ENCODE measurements at regions not wholly inside any gene's neighbourhood (a gene's known extent, or its start where the extent isn't known, plus 50 kb on each side); places are given as distances from the start of the nearest gene placed in this dataset.

- no peak for DNase-seq
Measured at GRCh38 chr2:66982766-66983165, 414.4 kb upstream of the ETAA1 start.

DNA sequence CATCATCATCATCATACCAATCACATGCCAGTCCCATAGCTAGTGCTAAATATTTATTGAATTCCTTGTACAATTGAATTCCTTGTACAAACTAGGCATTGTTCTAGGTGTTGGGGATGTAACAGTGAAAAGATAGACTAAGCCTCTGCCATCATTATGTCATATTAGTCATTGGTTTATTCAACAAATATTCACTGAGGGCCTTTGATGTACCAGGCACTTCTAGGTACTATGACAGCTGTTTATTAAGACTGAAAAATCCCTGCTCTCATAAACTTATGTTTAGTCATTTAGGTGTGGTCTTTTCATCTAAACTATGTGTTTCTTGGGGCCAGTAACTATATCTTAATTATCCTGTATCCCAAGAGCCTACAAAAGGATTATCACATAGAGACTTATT is 412.3 kb upstream of the ETAA1 start:
- DNase-seq: no peak

DNA sequence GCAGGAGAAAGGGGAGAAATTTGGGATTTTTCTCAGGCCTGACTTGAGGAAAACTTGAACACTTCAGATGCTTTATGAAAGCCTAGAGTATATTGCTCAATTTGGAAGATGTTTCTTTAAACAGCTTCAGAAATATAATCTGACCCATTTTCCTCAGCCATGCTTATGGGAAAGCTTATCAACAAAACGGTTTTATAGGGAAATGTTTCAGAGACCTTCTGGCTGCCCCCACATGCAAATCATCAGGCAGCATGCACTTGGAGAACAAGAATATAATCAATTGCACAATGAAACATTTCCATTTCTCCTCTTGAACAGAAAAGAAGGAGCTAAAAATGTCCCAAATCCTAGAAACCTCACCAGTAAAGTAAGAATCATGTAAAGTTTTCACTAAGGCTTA is 411.2 kb upstream of the ETAA1 start:
- peak; percentile 33 for DNase-seq

DNA sequence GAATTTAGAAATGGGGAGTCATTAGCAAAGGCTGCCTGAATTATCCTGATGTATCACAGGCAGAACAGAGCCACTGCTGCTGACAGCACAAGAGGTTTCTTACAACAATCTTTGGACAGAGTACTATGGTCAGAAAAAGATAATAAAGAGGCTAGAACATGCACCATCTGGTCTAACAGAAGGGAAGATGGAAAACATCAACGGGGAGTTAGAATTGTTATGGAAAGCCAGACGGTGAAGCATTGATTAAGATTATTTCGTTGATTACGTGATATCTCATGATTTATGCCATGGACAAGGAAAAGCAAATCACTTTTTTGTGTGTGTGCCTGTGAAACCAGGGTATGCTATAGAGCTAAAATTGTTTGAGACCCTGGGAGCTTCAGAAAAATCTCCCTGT is 409.4 kb upstream of the ETAA1 start:
- DNase-seq: no peak

DNA sequence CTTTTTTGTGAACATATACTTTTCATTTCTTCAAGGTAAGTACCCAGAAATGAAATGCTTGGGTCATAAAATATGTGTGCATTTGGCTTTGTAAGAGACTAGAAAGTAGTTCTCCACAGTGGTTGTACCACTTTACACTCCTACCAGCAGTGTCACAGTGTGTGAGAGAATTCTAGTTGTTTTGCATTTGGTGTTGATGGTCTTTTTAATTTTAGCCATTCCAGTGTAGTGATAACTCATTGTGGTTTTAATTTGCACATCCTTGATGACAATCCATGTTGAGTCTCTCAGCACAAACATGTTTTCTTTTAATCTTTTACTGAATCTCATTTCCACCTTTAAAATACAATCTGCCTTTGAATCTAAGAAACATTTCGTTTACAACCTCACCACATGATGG is 402.5 kb upstream of the ETAA1 start:
- DNase-seq: no peak

DNA sequence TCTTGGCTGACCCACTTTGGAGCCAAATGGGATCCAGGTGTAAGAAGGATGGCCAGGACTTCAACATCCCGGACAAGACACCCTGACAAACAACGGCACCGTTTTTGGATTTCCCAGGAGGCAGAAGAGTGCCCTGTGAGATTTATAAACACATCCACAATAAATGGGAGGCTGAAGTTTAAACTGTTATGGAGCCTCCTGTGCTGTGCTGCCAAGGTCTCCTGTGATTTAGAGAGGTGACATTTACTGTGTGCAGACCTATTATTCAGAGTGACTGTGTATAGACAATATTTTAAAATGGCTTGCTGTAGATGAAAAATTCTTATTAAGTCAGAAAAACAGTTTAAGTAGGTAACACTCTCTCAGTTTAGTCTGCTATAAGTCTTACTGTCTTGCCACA is 401.5 kb upstream of the ETAA1 start:
- DNase-seq: no peak

- no peak for DNase-seq
Measured at GRCh38 chr2:67002618-67003371, 394.3 kb upstream of the ETAA1 start.

DNA sequence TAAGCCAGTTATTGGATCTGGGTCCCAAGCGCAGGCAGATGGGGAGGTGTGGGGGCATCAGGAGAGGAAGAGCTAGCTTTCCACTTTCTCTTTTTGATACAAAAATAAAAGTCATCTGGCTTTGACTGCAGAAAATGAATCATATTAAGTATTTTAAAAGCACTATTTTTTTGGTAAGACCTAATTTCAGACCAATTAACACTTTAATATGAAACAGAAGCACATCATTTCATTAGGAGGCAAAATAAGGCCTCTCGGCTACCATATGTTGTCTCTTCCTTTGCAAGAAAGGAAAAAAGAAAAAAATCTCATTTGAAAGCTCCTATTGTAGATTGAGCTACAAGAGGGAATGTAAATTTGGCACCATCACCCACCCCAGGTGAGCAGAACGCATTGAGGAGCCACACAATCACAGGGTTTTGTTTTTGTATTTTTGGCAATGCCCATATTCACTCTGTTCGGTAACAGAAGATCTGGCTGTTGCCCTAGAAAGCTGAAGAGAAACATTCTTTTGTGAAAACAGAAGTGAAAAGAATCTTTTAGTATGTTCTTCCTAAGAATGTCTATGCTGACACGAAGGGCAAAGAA is 390.7 kb upstream of the ETAA1 start:
- no peak for DNase-seq

- DNase-seq: peak; percentile 91
Measured at GRCh38 chr2:67008155-67008554, 389.0 kb upstream of the ETAA1 start.

DNA sequence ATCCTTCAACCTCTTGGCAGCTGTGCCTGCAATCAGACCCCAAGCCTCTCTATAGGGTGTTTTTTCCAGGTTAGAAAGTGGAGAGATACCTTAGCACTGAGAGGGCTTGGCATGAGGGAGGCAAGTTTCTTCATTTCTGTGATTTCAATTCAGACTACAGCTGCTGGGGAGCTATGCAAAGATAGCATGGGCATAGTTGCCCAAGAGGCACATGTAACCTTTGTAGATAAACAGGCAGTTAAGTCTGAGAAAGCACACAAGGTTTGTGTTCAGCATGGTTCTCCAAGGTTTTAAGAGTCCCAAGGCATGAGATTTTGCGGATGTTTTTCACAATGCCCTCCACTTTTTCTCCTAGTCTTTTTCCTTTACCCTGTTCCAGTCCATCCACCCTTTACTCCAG is 385.0 kb upstream of the ETAA1 start:
- DNase-seq: no peak

DNA sequence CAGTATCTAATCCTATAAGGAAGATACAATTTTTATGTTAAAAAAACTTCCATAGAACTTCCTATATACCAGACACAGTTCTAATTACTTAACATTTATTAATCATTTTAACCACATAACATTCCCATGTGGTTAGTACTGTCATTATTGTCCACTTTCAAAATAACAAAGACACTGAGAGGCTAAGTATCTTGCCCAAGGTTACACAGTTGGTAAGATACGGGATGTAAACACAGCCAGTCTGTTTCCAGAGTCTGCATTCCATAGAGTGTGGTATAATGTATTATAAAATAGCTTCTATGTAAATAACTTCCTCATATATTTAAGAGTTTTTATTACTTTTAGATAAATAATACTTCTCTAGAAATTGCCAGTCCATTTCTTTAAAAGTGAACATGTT is 383.3 kb upstream of the ETAA1 start:
- DNase-seq: no peak

DNA sequence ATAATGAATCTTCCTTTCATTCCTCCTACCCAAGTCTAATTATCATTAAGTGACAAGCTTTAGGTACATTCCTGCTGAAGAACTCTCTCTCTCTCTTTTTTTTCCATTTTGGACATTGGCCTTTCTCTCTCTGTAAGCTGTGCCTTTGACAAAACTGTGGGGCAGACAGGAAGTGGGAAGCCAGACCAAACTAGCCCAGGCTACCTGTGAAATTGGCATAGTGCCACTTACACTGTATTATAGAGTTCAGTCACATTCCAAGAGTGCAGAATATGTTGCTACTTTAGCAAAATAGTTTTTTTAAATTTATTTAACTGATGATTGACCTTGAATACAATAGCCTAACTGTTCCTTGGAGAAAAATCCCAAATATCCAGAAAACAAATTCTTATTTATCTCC is 381.5 kb upstream of the ETAA1 start:
- DNase-seq: no peak

DNA sequence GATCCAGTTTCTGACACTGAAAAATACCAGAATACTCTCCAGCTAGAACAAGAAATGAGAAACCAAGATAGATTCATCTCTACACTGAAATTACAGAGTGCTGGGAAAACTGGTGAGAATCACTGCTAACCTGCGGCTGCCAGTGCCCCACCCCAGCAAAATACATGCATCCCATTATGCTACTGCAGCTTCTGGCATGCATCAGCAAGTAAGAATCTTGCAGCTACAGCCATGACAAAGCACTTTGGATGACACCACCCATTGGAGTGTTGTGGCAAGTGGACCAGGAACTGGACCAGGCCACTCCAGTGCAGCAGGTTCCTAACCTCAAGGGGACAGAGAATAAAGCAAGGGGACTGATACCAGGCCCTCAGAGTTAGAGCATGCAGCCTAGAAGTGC is 378.8 kb upstream of the ETAA1 start:
- DNase-seq: no peak

GRCh38 chr2:67032076-67032475 is 365.1 kb upstream of the ETAA1 start:
- no peak for DNase-seq

- DNase-seq: no peak
Measured at GRCh38 chr2:67036444-67036843, 360.7 kb upstream of the ETAA1 start.

- DNase-seq: no peak
Measured at GRCh38 chr2:67037655-67038054, 359.5 kb upstream of the ETAA1 start.

- no peak for DNase-seq
Measured at GRCh38 chr2:67038195-67038594, 358.9 kb upstream of the ETAA1 start.

GRCh38 chr2:67039058-67039457 is 358.1 kb upstream of the ETAA1 start:
- DNase-seq: no peak

GRCh38 chr2:67039517-67040103 is 357.5 kb upstream of the ETAA1 start:
- no peak for DNase-seq

DNA sequence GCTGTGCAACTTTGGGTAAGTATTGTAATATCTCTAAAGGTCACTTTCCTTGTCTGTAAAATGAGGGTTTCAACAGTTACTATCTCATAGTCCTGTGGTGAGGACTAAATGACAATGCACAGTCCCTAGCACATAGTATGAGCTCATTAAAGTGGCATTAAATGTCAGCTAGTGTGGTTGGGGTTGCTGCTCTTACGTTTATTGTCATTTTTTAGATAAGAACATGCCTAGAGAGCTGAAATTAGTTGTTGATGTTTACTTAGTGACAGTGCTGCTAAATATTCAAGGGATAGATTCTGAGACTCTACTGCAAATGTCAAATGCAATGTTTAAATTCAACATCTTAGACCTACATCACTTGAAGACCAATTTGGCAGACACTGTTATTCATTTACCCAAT is 356.1 kb upstream of the ETAA1 start:
- DNase-seq: no peak

GRCh38 chr2:67043781-67044478 is 353.2 kb upstream of the ETAA1 start:
- DNase-seq: no peak

DNA sequence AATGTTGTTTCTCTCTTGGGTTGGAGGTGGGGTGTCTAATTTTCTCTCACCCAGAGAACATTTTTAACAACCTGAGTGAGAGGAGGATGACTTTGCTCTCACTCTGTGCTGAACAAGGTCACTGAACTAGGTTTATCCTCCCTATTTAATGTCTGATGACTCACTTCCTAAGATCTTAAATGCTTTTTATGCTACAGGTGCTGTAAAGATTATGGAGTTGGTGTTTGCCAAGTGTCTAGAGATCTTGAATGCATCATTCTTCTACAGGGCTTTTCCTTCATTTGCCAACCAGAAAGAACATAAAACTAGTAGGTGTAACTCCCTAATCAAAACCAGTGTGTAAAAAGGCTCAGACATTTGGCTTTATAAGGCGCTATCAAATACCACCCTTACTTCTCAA is 350.5 kb upstream of the ETAA1 start:
- no peak for DNase-seq

DNA sequence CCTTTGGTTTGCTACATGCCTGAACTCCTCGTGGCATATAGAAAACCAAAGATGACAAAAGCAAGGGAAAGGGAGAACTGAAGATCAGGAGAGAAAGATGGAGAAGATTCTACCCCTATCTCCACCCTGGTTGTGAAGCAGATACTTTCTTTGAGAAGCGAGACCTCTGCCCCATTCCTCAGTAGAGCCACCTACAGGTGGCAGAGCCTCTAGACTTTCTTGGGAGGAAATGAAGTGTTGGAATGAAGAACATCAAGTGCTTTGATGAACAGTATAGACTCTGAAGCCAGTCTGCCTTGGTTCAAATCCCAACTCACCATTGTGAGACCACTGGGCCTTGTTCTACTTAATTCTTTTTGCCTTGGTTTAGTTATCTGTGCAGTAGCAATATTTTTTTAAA is 348.8 kb upstream of the ETAA1 start:
- no peak for DNase-seq

DNA sequence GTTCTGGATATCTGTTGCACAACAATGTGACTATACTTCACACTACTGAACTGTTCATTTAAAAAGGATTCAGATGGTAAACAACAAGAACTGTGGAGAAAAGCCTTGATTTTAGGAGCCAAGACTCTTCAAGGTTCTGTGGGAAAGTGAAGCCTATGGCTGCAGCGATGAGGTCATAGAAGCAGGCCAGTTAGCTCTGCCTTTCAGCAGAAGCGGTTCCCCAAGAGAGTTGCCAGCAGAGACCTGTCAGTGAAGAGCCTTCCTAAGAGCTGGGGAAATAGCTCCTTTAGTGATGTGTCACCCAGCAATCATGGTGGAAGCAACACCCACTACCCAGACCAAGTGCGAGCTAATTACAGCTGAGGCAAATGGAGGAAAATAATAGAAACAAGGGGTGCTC is 346.5 kb upstream of the ETAA1 start:
- DNase-seq: no peak
